ENCODE measurements at regions not wholly inside any gene's neighbourhood (a gene's known extent, or its start where the extent isn't known, plus 50 kb on each side); places are given as distances from the start of the nearest gene placed in this dataset.

GRCh38 chr1:239456788-239457187 lies 70.4 kb downstream of the CHRM3 start:
- TF ChIP-seq CTCF (IDR thresholded peaks at IDR 0.05) (no peak), POLR2A (IDR thresholded peaks at IDR 0.05) (no peak)

All from esophagus squamous epithelium (tissue), 4 donors.